Glutamatergic neuron (in vitro differentiated cells): ENCODE measurements at regions not wholly inside any gene's neighbourhood (a gene's known extent, or its start where the extent isn't known, plus 50 kb on each side); places are given as distances from the start of the nearest gene placed in this dataset.

Experiments
- DNase-seq: peaks from one replicate; pipeline ENCODE4 v3.0.0; 2022
- H3K27ac Mint-ChIP-seq: one replicate; pipeline ENCODE4 v1.8.0; 2020; ENCODE audit warnings: mild to moderate bottlenecking, mixed read lengths, inconsistent platforms; ENCODE audit not compliant: unreplicated experiment
- H3K27me3 Mint-ChIP-seq: one replicate; pipeline ENCODE4 v1.8.0; 2020; ENCODE audit warnings: mild to moderate bottlenecking, moderate library complexity, mixed read lengths, inconsistent platforms; ENCODE audit not compliant: unreplicated experiment
- H3K36me3 Mint-ChIP-seq: one replicate; pipeline ENCODE4 v1.8.0; 2020; ENCODE audit warnings: mild to moderate bottlenecking, mixed read lengths, inconsistent platforms; ENCODE audit not compliant: unreplicated experiment
- H3K4me1 Mint-ChIP-seq: one replicate; pipeline ENCODE4 v1.8.0; 2020; ENCODE audit warnings: mild to moderate bottlenecking, low read depth, mixed read lengths, inconsistent platforms; ENCODE audit not compliant: unreplicated experiment
- H3K4me3 Mint-ChIP-seq: one replicate; pipeline ENCODE4 v1.8.0; 2020; ENCODE audit warnings: mild to moderate bottlenecking, mixed read lengths, inconsistent platforms; ENCODE audit not compliant: unreplicated experiment
- H3K9me3 Mint-ChIP-seq: one replicate; pipeline ENCODE4 v1.8.0; 2020; ENCODE audit warnings: mild to moderate bottlenecking, moderate library complexity, mixed read lengths, inconsistent platforms; ENCODE audit not compliant: unreplicated experiment
- CTCF ChIP-seq: fragments of 200-600 bp; sonication (generic); IDR thresholded peaks from one replicate; pipeline ENCODE4 v1.5.0; 2021; ENCODE audit not compliant: partially characterized antibody, unreplicated experiment

- peaks cover 3% of the 10 kb centered on the region for H3K27me3 Mint-ChIP-seq
- H3K27ac Mint-ChIP-seq, result no peak overlapping the region
- no peaks in the 10 kb centered on the region for H3K4me1 Mint-ChIP-seq
- no peak for TF ChIP-seq CTCF
- DNase-seq, result no peak
- H3K9me3 Mint-ChIP-seq, result no peaks in the 10 kb centered on the region
- peaks cover 7% of the 10 kb centered on the region for H3K36me3 Mint-ChIP-seq
- no peak overlapping the region for H3K4me3 Mint-ChIP-seq
Measured at GRCh38 chr4:156073976-156074375, 120.3 kb upstream of the CTSO start.

GRCh38 chr4:156060661-156061060 is 107.0 kb upstream of the CTSO start:
- Mint-ChIP-seq H3K9me3 (peaks cover 2% of the 10 kb centered on the region), H3K4me1 (no peaks in the 10 kb centered on the region), H3K4me3 (no peak overlapping the region), H3K27me3 (no peaks in the 10 kb centered on the region), H3K36me3 (no peaks in the 10 kb centered on the region), H3K27ac (no peak overlapping the region)
- TF ChIP-seq CTCF, result no peak
- DNase-seq, result no peak

DNA sequence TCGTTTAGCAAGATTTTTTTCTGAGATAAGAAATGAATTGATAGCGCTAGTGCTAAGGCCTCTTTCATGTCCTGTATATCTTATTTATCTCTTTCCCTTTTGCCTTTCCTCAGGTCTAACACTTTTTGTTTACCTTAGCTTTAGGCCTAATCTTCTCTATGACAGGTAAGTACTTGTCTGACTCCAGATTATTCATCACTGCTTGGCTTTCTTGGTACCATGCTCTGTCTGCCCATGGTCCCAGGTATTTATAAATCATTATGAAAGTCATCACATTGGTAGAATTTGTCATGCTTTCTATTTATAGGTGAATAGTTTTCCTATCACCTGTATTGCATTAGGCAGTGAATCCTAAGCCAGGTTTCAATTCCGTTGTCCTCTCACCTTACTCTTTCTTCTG is 99.5 kb upstream of the CTSO start:
- Mint-ChIP-seq H3K36me3 (no peaks in the 10 kb centered on the region), H3K27ac (no peak overlapping the region)

DNA sequence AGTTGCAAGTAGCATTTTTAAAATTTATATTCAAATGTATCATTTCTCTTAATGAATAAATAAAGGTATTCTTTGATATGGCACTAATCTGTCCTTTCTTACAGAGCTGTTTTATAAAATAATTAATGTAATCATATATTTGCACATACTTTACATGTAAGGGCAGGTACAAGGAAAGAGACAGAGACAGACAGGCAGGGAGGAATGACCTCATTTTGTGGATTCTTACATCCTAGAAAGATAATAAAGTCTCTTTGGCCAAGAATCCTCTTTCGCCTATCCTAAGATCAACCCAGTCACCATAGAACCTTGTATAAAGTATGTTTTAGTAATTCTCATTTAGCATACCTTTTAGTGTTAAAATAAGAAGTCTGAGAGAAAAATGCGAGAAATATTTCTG is 98.5 kb upstream of the CTSO start:
- H3K4me3 Mint-ChIP-seq, result no peak overlapping the region
- no peak for DNase-seq
- H3K36me3 Mint-ChIP-seq, result no peaks in the 10 kb centered on the region
- no peaks in the 10 kb centered on the region for H3K4me1 Mint-ChIP-seq
- no peak for TF ChIP-seq CTCF
- H3K9me3 Mint-ChIP-seq, result peaks cover 2% of the 10 kb centered on the region
- no peak overlapping the region for H3K27ac Mint-ChIP-seq
- no peaks in the 10 kb centered on the region for H3K27me3 Mint-ChIP-seq

More for the DNA sequence above, 99.5 kb upstream of the CTSO start:
- DNase-seq, result no peak
- no peak overlapping the region for H3K4me3 Mint-ChIP-seq
- H3K27me3 Mint-ChIP-seq, result no peaks in the 10 kb centered on the region
- peaks cover 2% of the 10 kb centered on the region for H3K9me3 Mint-ChIP-seq
- TF ChIP-seq CTCF, result no peak
- no peaks in the 10 kb centered on the region for H3K4me1 Mint-ChIP-seq

GRCh38 chr4:156038772-156039171 is 85.1 kb upstream of the CTSO start:
- Mint-ChIP-seq H3K27ac (no peak overlapping the region), H3K4me3 (no peak overlapping the region), H3K9me3 (peaks cover 2% of the 10 kb centered on the region), H3K36me3 (no peaks in the 10 kb centered on the region), H3K4me1 (peaks cover 8% of the 10 kb centered on the region), H3K27me3 (peaks cover 2% of the 10 kb centered on the region)
- TF ChIP-seq CTCF, result no peak
- DNase-seq, result no peak
